SU-DHL-6 (cell line): ENCODE measurements at regions not wholly inside any gene's neighbourhood (a gene's known extent, or its start where the extent isn't known, plus 50 kb on each side); places are given as distances from the start of the nearest gene placed in this dataset.

Experiments
- EZH2phosphoT487 ChIP-seq: fragments of 200-600 bp; sonication (generic), shearing (Covaris generic); conservative IDR thresholded peaks from 2 replicates; pipeline ENCODE4 v1.6.1; 2018; ENCODE audit warnings: mild to moderate bottlenecking, antibody characterized with exemption, low read length, moderate library complexity, mixed read lengths
- TF ChIP-seq, protein P1 (sequence below): fragments of 200-600 bp; sonication (generic); IDR thresholded peaks from one replicate; pipeline ENCODE4 v1.5.1; 2017; ENCODE audit warnings: antibody characterized with exemption, mild to moderate bottlenecking, low read length, moderate library complexity; ENCODE audit not compliant: insufficient read depth, poor library complexity, severe bottlenecking

DNA sequence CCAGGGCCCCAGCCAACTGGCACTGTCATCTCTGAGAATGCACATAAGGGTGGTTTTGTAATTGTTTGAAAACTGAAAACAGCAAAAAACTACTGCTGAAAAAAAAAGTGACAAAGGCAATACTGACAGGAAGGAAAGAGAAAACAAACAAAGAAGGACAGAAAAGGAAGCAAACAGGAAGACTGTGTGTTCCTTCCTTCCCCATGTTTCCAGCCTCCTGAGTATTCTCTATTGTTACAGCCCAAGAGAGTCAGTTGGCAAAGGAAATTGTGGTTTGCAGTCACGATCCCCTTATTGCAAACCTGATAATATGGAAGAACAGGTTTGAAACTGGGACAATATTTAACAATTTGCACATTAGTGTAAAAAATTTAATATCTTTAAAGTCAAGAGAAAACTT lies 1177.6 kb downstream of the PLA2G4A start:
- no peak for TF ChIP-seq EZH2phosphoT487
- TF ChIP-seq, protein P1, sequence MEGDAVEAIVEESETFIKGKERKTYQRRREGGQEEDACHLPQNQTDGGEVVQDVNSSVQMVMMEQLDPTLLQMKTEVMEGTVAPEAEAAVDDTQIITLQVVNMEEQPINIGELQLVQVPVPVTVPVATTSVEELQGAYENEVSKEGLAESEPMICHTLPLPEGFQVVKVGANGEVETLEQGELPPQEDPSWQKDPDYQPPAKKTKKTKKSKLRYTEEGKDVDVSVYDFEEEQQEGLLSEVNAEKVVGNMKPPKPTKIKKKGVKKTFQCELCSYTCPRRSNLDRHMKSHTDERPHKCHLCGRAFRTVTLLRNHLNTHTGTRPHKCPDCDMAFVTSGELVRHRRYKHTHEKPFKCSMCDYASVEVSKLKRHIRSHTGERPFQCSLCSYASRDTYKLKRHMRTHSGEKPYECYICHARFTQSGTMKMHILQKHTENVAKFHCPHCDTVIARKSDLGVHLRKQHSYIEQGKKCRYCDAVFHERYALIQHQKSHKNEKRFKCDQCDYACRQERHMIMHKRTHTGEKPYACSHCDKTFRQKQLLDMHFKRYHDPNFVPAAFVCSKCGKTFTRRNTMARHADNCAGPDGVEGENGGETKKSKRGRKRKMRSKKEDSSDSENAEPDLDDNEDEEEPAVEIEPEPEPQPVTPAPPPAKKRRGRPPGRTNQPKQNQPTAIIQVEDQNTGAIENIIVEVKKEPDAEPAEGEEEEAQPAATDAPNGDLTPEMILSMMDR = no peak
